Neuronal stem cell (in vitro differentiated cells): ENCODE measurements at regions not wholly inside any gene's neighbourhood (a gene's known extent, or its start where the extent isn't known, plus 50 kb on each side); places are given as distances from the start of the nearest gene placed in this dataset.

Experiments
- DNase-seq: peaks from one replicate; pipeline ENCODE4 v3.0.0-alpha.2; 2013; ENCODE audit warnings: low spot score
- H2AFZ ChIP-seq: one replicate; pipeline ENCODE4 v1.6.1; 2013; ENCODE audit warnings: mild to moderate bottlenecking, low read length, inconsistent platforms
- H2AK5ac ChIP-seq: 2 replicates; pipeline ENCODE4 v1.6.1; 2013; ENCODE audit warnings: low read depth, mild to moderate bottlenecking, inconsistent platforms, low read length, moderate library complexity, mixed read lengths
- H2BK120ac ChIP-seq: 2 replicates; pipeline ENCODE4 v1.6.1; 2013; ENCODE audit warnings: low read depth, mild to moderate bottlenecking, inconsistent platforms, low read length, moderate library complexity, mixed read lengths
- H2BK12ac ChIP-seq: one replicate; pipeline ENCODE4 v1.6.1; 2013; ENCODE audit warnings: low read length, inconsistent platforms
- H2BK15ac ChIP-seq: 2 replicates; pipeline ENCODE4 v1.6.1; 2013; ENCODE audit warnings: mild to moderate bottlenecking, low read length, inconsistent platforms, mixed read lengths
- H2BK5ac ChIP-seq: one replicate; pipeline ENCODE4 v1.6.1; 2013; ENCODE audit warnings: inconsistent platforms, mild to moderate bottlenecking, low read length, moderate library complexity
- H3K14ac ChIP-seq: one replicate; pipeline ENCODE4 v1.6.1; 2013; ENCODE audit warnings: low read length, inconsistent platforms
- H3K18ac ChIP-seq: 2 replicates; pipeline ENCODE4 v1.6.1; 2013; ENCODE audit warnings: low read length, inconsistent platforms
- H3K23ac ChIP-seq: 2 replicates; pipeline ENCODE4 v1.6.1; 2013; ENCODE audit warnings: low read depth, mild to moderate bottlenecking, mixed read lengths, low read length, inconsistent platforms; ENCODE audit not compliant: poor library complexity
- H3K27ac ChIP-seq: replicated peaks from 3 replicates; pipeline ENCODE4 v1.5.1; 2013; ENCODE audit warnings: low read length, inconsistent platforms
- H3K27me3 ChIP-seq, 3 experiments: 2 replicates each; pipeline ENCODE4 v1.6.1; 2013; ENCODE audit warnings: low read length in 3 of 3, mild to moderate bottlenecking in 2 of 3, inconsistent platforms in 1 of 3, low read depth in 1 of 3, mixed read lengths in 1 of 3, moderate library complexity in 1 of 3; ENCODE audit not compliant: control insufficient read depth in 3 of 3, insufficient read depth in 3 of 3
- H3K36me3 ChIP-seq, 2 donors: replicated peaks in 1 of 2; 2 replicates each; pipeline ENCODE4 v1.6.1; 2013; ENCODE audit warnings: low read length in 2 of 2; ENCODE audit not compliant: control insufficient read depth in 2 of 2, insufficient read depth in 2 of 2
- H3K4ac ChIP-seq: 2 replicates; pipeline ENCODE4 v1.6.1; 2013; ENCODE audit warnings: inconsistent platforms, mild to moderate bottlenecking, low read length, moderate library complexity
- H3K4me1 ChIP-seq, 2 donors: 1 replicate in 1 of 2; 2 replicates in 1 of 2; pipeline ENCODE4 v1.6.1; 2013; ENCODE audit warnings: low read length in 2 of 2, low read depth in 1 of 2; ENCODE audit not compliant: control insufficient read depth in 2 of 2, insufficient read depth in 1 of 2
- H3K4me2 ChIP-seq: one replicate; pipeline ENCODE4 v1.6.1; 2013; ENCODE audit warnings: mild to moderate bottlenecking, low read length, inconsistent platforms; ENCODE audit not compliant: insufficient read depth, poor library complexity, severe bottlenecking
- H3K4me3 ChIP-seq, 2 donors: 2 replicates each; pipeline ENCODE4 v1.5.1; 2013; ENCODE audit warnings: low read length in 2 of 2, mild to moderate bottlenecking in 2 of 2, inconsistent platforms in 1 of 2, moderate library complexity in 1 of 2
- H3K79me1 ChIP-seq: one replicate; pipeline ENCODE4 v1.6.1; 2013; ENCODE audit warnings: low read depth, mild to moderate bottlenecking, inconsistent platforms, low read length, moderate library complexity
- H3K9ac ChIP-seq: one replicate; pipeline ENCODE4 v1.6.1; 2013; ENCODE audit warnings: mild to moderate bottlenecking, low read depth, low read length, inconsistent platforms; ENCODE audit not compliant: poor library complexity
- H3K9me3 ChIP-seq, 2 donors: replicated peaks in 1 of 2; 2 replicates each; pipeline versions ENCODE3 to v1.6.1; 2013; ENCODE audit warnings: low read length in 2 of 2, mild to moderate bottlenecking in 2 of 2, inconsistent platforms in 1 of 2, low read depth in 1 of 2, mixed read lengths in 1 of 2, moderate library complexity in 1 of 2; ENCODE audit not compliant: control insufficient read depth in 2 of 2, insufficient read depth in 1 of 2
- H4K8ac ChIP-seq: one replicate; pipeline ENCODE4 v1.6.1; 2013; ENCODE audit warnings: low read depth, mild to moderate bottlenecking, inconsistent platforms, low read length, moderate library complexity
- H4K91ac ChIP-seq: one replicate; pipeline ENCODE4 v1.6.1; 2013; ENCODE audit warnings: low read length, low read depth, mild to moderate bottlenecking, inconsistent platforms; ENCODE audit not compliant: poor library complexity
- WGBS, 2 donors: extraction: QIAGEN DNeasy Blood & Tissue Kit; methylation state at CpG; one replicate each; pipeline ENCODE4 v1.1.7; 2013; ENCODE audit warnings: missing lambda C conversion rate in 2 of 2, mixed read lengths in 1 of 2; ENCODE audit not compliant: insufficient read length in 2 of 2, insufficient replicate concordance in 1 of 2; ENCODE audit errors: extremely low coverage in 2 of 2; 5-methylcytosine and 5-hydroxymethylcytosine counted together

DNA sequence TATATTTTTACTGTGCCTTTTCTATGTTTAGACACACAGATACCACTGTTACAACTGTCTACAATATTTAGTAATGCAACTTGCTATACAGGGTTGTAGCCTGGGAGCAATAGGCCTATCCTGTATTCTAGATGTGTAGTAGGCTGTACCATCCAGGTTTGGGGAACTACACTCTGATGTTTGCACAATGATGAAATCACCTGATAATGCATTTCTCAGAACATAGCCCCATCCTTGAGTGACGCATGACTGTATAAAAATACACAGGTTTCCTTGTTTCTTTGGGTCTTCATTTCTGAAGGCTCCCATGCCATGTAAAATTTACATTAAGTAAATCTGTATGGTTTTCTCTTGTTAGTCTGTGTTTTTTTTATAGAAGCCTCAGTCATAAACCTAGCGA is 270.9 kb upstream of the SKOR2 start:
- H3K4ac ChIP-seq = no peak overlapping the region
- no CpG with 5 or more reads among the region's 2 CpGs for WGBS, 2 donors

DNA sequence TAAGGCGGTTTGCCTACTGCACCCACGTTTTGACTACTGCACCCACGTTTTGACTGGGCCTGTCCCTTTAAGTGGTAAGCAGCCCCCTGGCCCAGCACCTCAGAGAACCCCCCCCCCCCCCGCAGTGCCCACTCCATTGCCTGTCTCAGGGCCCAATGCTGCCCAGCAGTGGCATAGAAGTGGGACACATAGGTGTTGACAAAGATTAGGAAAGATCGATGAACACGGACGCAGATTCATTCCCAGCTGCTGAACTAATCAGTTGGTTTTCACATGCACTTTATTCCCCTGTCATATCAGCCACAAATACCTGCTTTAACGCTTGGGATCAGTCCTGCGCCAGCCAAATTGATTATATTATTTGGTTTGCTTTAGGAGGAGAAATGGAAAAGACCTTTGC is 268.8 kb upstream of the SKOR2 start:
- H3K14ac ChIP-seq = no peak overlapping the region
- no peak overlapping the region for H3K23ac ChIP-seq
- no peak overlapping the region for H3K9ac ChIP-seq
- no peak overlapping the region for H3K4ac ChIP-seq
- no CpG with 5 or more reads among the region's 9 CpGs for WGBS, 2 donors
- DNase-seq = no peak
- no peak overlapping the region for H2BK15ac ChIP-seq
- H3K27ac ChIP-seq = no peak overlapping the region
- no peak overlapping the region for H2BK12ac ChIP-seq
- no peak overlapping the region for H3K18ac ChIP-seq
- no peaks in the 10 kb centered on the region for H3K36me3 ChIP-seq
- H4K91ac ChIP-seq = no peak overlapping the region
- peaks cover 0 to 1% of the 10 kb centered on the region in 2 donors for H3K4me1 ChIP-seq
- no peak overlapping the region for H4K8ac ChIP-seq
- H2AK5ac ChIP-seq = no peak overlapping the region
- H3K4me2 ChIP-seq = no peak overlapping the region
- no peaks in the 10 kb centered on the region for H3K27me3 ChIP-seq
- H2AFZ ChIP-seq = no peak overlapping the region
- H3K9me3 ChIP-seq = no peaks in the 10 kb centered on the region
- no peak overlapping the region for H3K4me3 ChIP-seq
- H2BK5ac ChIP-seq = no peak overlapping the region
- no peaks in the 10 kb centered on the region for H3K79me1 ChIP-seq
- no peak overlapping the region for H2BK120ac ChIP-seq

More for the DNA sequence above, 270.9 kb upstream of the SKOR2 start:
- Histone ChIP-seq H2AFZ (no peak overlapping the region), H2BK12ac (no peak overlapping the region), H4K91ac (no peak overlapping the region), H3K23ac (no peak overlapping the region), H2BK15ac (no peak overlapping the region), H3K79me1 (no peaks in the 10 kb centered on the region), H3K27ac (no peak overlapping the region), H2AK5ac (no peak overlapping the region), H3K36me3 (no peaks in the 10 kb centered on the region), H3K4me2 (no peak overlapping the region), H3K4me3 (no peak overlapping the region), H3K18ac (no peak overlapping the region), H3K9ac (no peak overlapping the region), H2BK5ac (no peak overlapping the region), H4K8ac (no peak overlapping the region), H3K4me1 (peaks cover 0 to 4% of the 10 kb centered on the region in 2 donors), H3K9me3 (peaks cover 0 to 2% of the 10 kb centered on the region in 2 donors), H2BK120ac (no peak overlapping the region), H3K14ac (no peak overlapping the region), H3K27me3 (no peaks in the 10 kb centered on the region)
- no peak for DNase-seq

DNA sequence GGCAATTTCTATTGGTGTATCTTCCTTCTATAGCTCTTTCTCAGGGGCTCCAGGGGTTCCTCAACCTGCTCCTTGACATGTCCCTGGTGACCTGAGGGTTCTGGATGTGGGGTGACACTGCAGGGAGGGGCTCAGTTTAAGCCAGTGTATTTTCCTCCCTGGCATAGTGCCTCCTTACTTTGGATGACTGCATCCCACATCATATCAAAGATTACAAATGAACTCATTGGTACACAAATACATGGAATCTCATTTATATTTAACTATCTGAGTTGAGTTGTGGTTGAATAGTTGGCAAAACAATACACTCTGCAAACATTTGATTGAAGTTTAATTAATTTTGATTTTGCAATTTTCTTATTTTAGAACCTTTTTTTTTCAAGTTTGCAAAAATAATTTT is 268.2 kb upstream of the SKOR2 start:
- no peak overlapping the region for H3K27ac ChIP-seq
- H2AFZ ChIP-seq = no peak overlapping the region
- H4K91ac ChIP-seq = no peak overlapping the region
- no peak overlapping the region for H3K23ac ChIP-seq
- no peak overlapping the region for H3K4me2 ChIP-seq
- no peak overlapping the region for H3K14ac ChIP-seq
- no peak overlapping the region for H3K4ac ChIP-seq
- no peaks in the 10 kb centered on the region for H3K4me1 ChIP-seq
- H3K9me3 ChIP-seq = no peaks in the 10 kb centered on the region
- no peak overlapping the region for H3K4me3 ChIP-seq
- H3K36me3 ChIP-seq = no peaks in the 10 kb centered on the region
- DNase-seq = no peak
- no peak overlapping the region for H3K9ac ChIP-seq
- no peak overlapping the region for H2AK5ac ChIP-seq
- no peak overlapping the region for H4K8ac ChIP-seq
- H2BK120ac ChIP-seq = no peak overlapping the region
- H2BK12ac ChIP-seq = no peak overlapping the region
- H3K27me3 ChIP-seq = no peaks in the 10 kb centered on the region
- H2BK5ac ChIP-seq = no peak overlapping the region
- H3K79me1 ChIP-seq = no peaks in the 10 kb centered on the region
- H3K18ac ChIP-seq = no peak overlapping the region
- H2BK15ac ChIP-seq = no peak overlapping the region

DNA sequence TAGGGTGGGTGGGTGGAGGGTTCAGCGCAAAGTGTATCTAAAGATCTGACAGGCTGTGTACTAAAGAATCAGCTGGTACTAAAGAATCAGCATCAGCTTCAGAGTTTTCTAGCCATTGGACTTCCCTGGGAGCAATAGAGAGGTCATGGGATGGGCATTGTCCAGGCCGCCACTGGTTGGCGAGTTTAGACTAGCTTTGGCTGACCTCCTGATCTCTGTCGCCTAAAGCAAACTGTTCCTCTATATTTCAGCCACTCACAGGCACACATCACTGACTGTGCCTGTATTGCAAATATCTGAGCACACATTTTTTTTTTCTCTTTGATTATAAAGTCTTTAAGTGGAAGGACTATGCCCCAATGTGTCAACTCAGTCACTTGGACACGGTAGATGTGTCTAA is 267.8 kb upstream of the SKOR2 start:
- H3K9ac ChIP-seq = no peak overlapping the region
- no peak overlapping the region for H4K8ac ChIP-seq
- no peaks in the 10 kb centered on the region for H3K27me3 ChIP-seq
- no peak overlapping the region for H2AFZ ChIP-seq
- H3K4me2 ChIP-seq = no peak overlapping the region
- no peak overlapping the region for H2BK120ac ChIP-seq
- H3K27ac ChIP-seq = no peak overlapping the region
- no peak overlapping the region for H4K91ac ChIP-seq
- H2BK12ac ChIP-seq = no peak overlapping the region
- H3K4me3 ChIP-seq = no peak overlapping the region
- H3K14ac ChIP-seq = no peak overlapping the region
- no CpG with 5 or more reads among the region's 5 CpGs for WGBS, 2 donors
- H3K18ac ChIP-seq = no peak overlapping the region
- no peak overlapping the region for H2BK5ac ChIP-seq
- no peaks in the 10 kb centered on the region for H3K9me3 ChIP-seq
- no peaks in the 10 kb centered on the region for H3K36me3 ChIP-seq
- H2BK15ac ChIP-seq = no peak overlapping the region
- no peak for DNase-seq
- no peak overlapping the region for H2AK5ac ChIP-seq
- no peaks in the 10 kb centered on the region for H3K4me1 ChIP-seq
- no peak overlapping the region for H3K4ac ChIP-seq
- H3K79me1 ChIP-seq = no peaks in the 10 kb centered on the region
- no peak overlapping the region for H3K23ac ChIP-seq
